NCI-H748 (cell line): ENCODE measurements at regions not wholly inside any gene's neighbourhood (a gene's known extent, or its start where the extent isn't known, plus 50 kb on each side); places are given as distances from the start of the nearest gene placed in this dataset.
"Not testable (repeated sequence)": the region's sequence is repeated elsewhere in the genome, so short reads cannot be mapped to it uniquely, and the experiment has no call there.

Experiments used
- DNase-seq: peaks from one replicate; lab custom pipeline; 2025; ENCODE audit not compliant: unreplicated experiment; lab: John Stamatoyannopoulos, UW

- DNase-seq, result no peak
These were observed 891.6 kb upstream of the CRIM1 start for GRCh38 chr2:35463805-35464596.

- no peak for DNase-seq
These were observed 893.2 kb upstream of the CRIM1 start for GRCh38 chr2:35462226-35462998.

- DNase-seq, result no peak
These were observed 894.2 kb upstream of the CRIM1 start for GRCh38 chr2:35461406-35461805.

- no peak for DNase-seq
These were observed 900.5 kb upstream of the CRIM1 start for GRCh38 chr2:35454966-35455638.

GRCh38 chr2:35447821-35448220, 907.8 kb upstream of the CRIM1 start:
- DNase-seq, result no peak

- DNase-seq, result no peak
These were observed 908.4 kb upstream of the CRIM1 start for GRCh38 chr2:35447215-35447614.

GRCh38 chr2:35443087-35443486, 912.5 kb upstream of the CRIM1 start:
- no peak for DNase-seq

GRCh38 chr2:35441575-35441974, 914.0 kb upstream of the CRIM1 start:
- DNase-seq, result not testable (repeated sequence)

- DNase-seq, result not testable (repeated sequence)
These were observed 915.3 kb upstream of the CRIM1 start for GRCh38 chr2:35440308-35440707.

GRCh38 chr2:35436893-35437292, 918.7 kb upstream of the CRIM1 start:
- DNase-seq, result not testable (repeated sequence)

GRCh38 chr2:35428548-35428947, 927.0 kb upstream of the CRIM1 start:
- DNase-seq, result no peak

GRCh38 chr2:35421485-35421884, 934.1 kb upstream of the CRIM1 start:
- DNase-seq, result no peak

- no peak for DNase-seq
These were observed 938.3 kb upstream of the CRIM1 start for GRCh38 chr2:35417293-35417692.

- DNase-seq, result no peak
These were observed 939.0 kb upstream of the CRIM1 start for GRCh38 chr2:35416391-35417140.

GRCh38 chr2:35415942-35416341, 939.6 kb upstream of the CRIM1 start:
- DNase-seq, result no peak

- DNase-seq, result no peak
These were observed 940.3 kb upstream of the CRIM1 start for GRCh38 chr2:35415282-35415681.

- DNase-seq, result peak; percentile 16
These were observed 945.0 kb upstream of the CRIM1 start for GRCh38 chr2:35410431-35411061.

- no peak for DNase-seq
These were observed 945.8 kb upstream of the CRIM1 start for GRCh38 chr2:35409762-35410161.

- DNase-seq, result no peak
These were observed 947.3 kb upstream of the CRIM1 start for GRCh38 chr2:35408320-35408719.

- no peak for DNase-seq
These were observed 963.7 kb upstream of the CRIM1 start for GRCh38 chr2:35391736-35392442.
